A549 (cell line): ENCODE measurements at regions not wholly inside any gene's neighbourhood (a gene's known extent, or its start where the extent isn't known, plus 50 kb on each side); places are given as distances from the start of the nearest gene placed in this dataset.

ENCODE experiments used
- POLR2A ChIP-seq: IDR thresholded peaks from 2 replicates; pipeline ENCODE4 v1.6.1; 2012; ENCODE audit warnings: mild to moderate bottlenecking, low read length
- ZFP36 ChIP-seq: fragments of 450-650 bp; IDR thresholded peaks from 2 replicates; pipeline ENCODE4 v1.6.1; 2014; ENCODE audit warnings: borderline replicate concordance; ENCODE audit not compliant: partially characterized antibody
- TF ChIP-seq, protein P1 (sequence below): fragments of >200 bp; sonication (Bioruptor Twin); formaldehyde crosslinking; IDR thresholded peaks from 3 replicates; pipeline ENCODE4 v1.5.1; 2016
- TF ChIP-seq, protein P2 (sequence below): fragments of 450-650 bp; IDR thresholded peaks from 2 replicates; pipeline ENCODE4 v1.6.1; 2014; ENCODE audit warnings: antibody characterized with exemption
- TF ChIP-seq, protein P3 (sequence below): fragments of 200-600 bp; sonication (generic); IDR thresholded peaks from 2 replicates; pipeline ENCODE4 v1.6.1; 2016; ENCODE audit warnings: antibody characterized with exemption, mild to moderate bottlenecking, moderate library complexity

DNA sequence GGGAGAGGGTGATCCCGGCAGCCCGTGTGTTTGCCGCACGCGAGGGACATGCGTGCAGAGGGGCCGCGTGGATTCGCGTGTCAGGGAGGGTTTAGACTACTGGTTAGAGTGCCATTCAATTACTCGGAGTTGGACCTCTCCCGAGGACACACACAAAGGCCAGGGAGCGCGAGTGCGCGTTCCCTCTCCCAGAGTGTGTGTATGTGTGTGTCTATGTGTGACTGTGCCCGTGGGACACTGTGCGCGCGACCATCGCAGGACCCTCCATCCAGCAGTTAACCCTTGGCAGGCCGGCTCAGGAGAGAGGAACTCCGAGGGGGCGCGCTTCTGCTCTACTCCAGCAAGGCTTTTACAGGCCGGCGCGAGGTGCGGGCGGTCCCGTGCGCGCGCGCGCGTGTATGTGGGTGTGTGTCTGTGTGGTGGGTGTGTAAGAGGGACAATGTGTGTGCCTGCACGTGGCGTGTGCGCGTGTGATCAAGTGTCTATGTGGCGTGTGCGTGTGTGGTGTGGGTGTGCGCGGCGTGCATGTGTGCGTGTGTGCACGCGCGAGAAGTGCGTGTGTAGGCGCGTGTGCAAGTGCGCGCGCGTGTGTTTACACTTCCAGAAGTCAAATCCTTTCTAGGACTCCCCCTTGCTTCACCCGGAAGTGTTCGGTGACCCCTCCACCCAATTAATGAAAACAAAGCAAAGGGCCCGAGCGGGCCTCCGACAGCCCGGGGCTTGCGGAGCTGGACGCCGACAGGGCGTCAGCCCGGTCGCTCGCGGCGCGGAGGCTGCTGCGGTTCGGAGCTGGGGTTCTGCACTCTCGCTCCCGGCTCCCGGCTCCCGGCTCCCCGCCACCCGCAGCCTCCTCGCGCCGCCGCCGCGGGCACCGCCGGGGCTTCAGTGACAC lies 75.3 kb upstream of the TBCA start:
- TF ChIP-seq, protein P1, sequence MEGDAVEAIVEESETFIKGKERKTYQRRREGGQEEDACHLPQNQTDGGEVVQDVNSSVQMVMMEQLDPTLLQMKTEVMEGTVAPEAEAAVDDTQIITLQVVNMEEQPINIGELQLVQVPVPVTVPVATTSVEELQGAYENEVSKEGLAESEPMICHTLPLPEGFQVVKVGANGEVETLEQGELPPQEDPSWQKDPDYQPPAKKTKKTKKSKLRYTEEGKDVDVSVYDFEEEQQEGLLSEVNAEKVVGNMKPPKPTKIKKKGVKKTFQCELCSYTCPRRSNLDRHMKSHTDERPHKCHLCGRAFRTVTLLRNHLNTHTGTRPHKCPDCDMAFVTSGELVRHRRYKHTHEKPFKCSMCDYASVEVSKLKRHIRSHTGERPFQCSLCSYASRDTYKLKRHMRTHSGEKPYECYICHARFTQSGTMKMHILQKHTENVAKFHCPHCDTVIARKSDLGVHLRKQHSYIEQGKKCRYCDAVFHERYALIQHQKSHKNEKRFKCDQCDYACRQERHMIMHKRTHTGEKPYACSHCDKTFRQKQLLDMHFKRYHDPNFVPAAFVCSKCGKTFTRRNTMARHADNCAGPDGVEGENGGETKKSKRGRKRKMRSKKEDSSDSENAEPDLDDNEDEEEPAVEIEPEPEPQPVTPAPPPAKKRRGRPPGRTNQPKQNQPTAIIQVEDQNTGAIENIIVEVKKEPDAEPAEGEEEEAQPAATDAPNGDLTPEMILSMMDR, result no peak
- TF ChIP-seq, protein P2, sequence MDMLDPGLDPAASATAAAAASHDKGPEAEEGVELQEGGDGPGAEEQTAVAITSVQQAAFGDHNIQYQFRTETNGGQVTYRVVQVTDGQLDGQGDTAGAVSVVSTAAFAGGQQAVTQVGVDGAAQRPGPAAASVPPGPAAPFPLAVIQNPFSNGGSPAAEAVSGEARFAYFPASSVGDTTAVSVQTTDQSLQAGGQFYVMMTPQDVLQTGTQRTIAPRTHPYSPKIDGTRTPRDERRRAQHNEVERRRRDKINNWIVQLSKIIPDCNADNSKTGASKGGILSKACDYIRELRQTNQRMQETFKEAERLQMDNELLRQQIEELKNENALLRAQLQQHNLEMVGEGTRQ, result no peak
- TF ChIP-seq ZFP36 (no peak), POLR2A (no peak)
- TF ChIP-seq, protein P3, sequence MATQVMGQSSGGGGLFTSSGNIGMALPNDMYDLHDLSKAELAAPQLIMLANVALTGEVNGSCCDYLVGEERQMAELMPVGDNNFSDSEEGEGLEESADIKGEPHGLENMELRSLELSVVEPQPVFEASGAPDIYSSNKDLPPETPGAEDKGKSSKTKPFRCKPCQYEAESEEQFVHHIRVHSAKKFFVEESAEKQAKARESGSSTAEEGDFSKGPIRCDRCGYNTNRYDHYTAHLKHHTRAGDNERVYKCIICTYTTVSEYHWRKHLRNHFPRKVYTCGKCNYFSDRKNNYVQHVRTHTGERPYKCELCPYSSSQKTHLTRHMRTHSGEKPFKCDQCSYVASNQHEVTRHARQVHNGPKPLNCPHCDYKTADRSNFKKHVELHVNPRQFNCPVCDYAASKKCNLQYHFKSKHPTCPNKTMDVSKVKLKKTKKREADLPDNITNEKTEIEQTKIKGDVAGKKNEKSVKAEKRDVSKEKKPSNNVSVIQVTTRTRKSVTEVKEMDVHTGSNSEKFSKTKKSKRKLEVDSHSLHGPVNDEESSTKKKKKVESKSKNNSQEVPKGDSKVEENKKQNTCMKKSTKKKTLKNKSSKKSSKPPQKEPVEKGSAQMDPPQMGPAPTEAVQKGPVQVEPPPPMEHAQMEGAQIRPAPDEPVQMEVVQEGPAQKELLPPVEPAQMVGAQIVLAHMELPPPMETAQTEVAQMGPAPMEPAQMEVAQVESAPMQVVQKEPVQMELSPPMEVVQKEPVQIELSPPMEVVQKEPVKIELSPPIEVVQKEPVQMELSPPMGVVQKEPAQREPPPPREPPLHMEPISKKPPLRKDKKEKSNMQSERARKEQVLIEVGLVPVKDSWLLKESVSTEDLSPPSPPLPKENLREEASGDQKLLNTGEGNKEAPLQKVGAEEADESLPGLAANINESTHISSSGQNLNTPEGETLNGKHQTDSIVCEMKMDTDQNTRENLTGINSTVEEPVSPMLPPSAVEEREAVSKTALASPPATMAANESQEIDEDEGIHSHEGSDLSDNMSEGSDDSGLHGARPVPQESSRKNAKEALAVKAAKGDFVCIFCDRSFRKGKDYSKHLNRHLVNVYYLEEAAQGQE, result no peak
